Stomach (tissue), 8 donors: ENCODE measurements at regions not wholly inside any gene's neighbourhood (a gene's known extent, or its start where the extent isn't known, plus 50 kb on each side); places are given as distances from the start of the nearest gene placed in this dataset.

Experiments used
- DNase-seq, 2 donors: peaks; one replicate each; pipeline versions ENCODE4 v3.0.0 to v3.0.0-alpha.2; 2013 to 2019
- H3K27ac ChIP-seq, 5 donors: fragments of 200-600 bp in 4 of 5; sonication (generic) in 4 of 5; one replicate each; pipeline ENCODE4 v1.5.1; 2013 to 2019; ENCODE audit warnings: mild to moderate bottlenecking in 1 of 5, moderate library complexity in 1 of 5
- H3K27me3 ChIP-seq, 3 donors: fragments of 200-600 bp; sonication (generic); one replicate each; pipeline ENCODE4 v1.5.1; 2017 to 2019; ENCODE audit warnings: mixed run types in 1 of 3
- H3K36me3 ChIP-seq, 4 donors: fragments of 200-600 bp; sonication (generic); 1 replicate in 3 of 4; 2 replicates in 1 of 4; pipeline ENCODE4 v1.5.1; 2016 to 2019
- H3K4me1 ChIP-seq, 4 donors: fragments of 200-600 bp; sonication (generic); one replicate each; pipeline ENCODE4 v1.5.1; 2016 to 2019
- H3K4me3 ChIP-seq, 4 donors: fragments of 200-600 bp; sonication (generic) in 3 of 4; one replicate each; pipeline ENCODE4 v1.5.1; 2016 to 2019; ENCODE audit warnings: mild to moderate bottlenecking in 1 of 4
- H3K9me3 ChIP-seq, 4 donors: fragments of 200-600 bp; sonication (generic); one replicate each; pipeline ENCODE4 v1.5.1; 2016 to 2019
- CTCF ChIP-seq, 7 experiments: fragments of 450-650 bp in 4 of 7; fragments of 200-600 bp in 3 of 7; sonication (generic) in 3 of 7; IDR thresholded peaks; one replicate each; pipeline ENCODE4 v1.5.1; 2016 to 2019; ENCODE audit warnings: antibody characterized with exemption in 7 of 7, control low read depth in 2 of 7, mild to moderate bottlenecking in 1 of 7
- EP300 ChIP-seq: sonication (generic); formaldehyde crosslinking; IDR thresholded peaks from one replicate; pipeline ENCODE4 v1.6.1; 2017; ENCODE audit warnings: antibody characterized with exemption
- POLR2A ChIP-seq, 4 donors: fragments of 450-650 bp; IDR thresholded peaks; one replicate each; pipeline ENCODE4 v1.6.1; 2016; ENCODE audit warnings: antibody characterized with exemption in 4 of 4, control low read depth in 2 of 4, mild to moderate bottlenecking in 1 of 4, moderate library complexity in 1 of 4
- POLR2AphosphoS5 ChIP-seq, 3 donors: sonication (generic); formaldehyde crosslinking; IDR thresholded peaks; one replicate each; pipeline ENCODE4 v1.6.1; 2016; ENCODE audit warnings: antibody characterized with exemption in 3 of 3
- WGBS, 5 donors: extraction: QIAGEN DNeasy Blood & Tissue Kit in 3 of 5; methylation state at CpG; one replicate each; pipeline versions ENCODE4 v1.1.5 to v1.1.7; 2013 to 2018; 5-methylcytosine and 5-hydroxymethylcytosine counted together
- intact Hi-C: fragments of 100-400 bp; cut with DNase I; formaldehyde crosslinking; loops from one replicate; pipeline ENCODE4 v1.15.1; 2023; ENCODE audit warnings: low total_unique reads
- donor health status: healthy with polysubstance abuse.
- donor health status: Bipolar disorder and iron deficiency.
- donor health status: healthy.

DNA sequence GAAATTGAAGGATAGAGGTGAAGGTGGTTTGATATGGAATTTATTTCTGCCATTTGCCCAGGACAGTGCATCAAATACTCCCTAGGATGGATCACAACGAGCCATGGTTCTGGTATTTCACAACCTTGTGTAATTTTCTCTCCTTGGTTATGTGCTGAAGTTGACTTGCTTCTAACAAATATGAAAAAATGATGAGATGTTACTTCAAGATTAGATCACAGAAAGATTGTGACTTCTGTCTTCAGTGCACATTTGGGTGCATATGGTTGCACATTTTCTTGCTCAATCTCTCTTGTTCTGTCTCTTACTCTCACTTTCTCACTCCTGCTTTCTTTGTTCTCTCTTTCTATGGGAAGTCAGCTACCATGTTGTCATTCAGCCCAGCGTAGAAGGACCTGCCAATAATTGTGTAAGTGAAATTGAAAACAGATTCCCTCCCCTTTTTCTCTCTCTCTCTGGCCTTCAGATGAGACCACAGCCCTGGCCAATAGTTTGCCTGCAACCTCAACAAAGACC, 104.6 kb upstream of the RMDN2 start:
- DNase-seq: no peak
- no peaks in the 10 kb centered on the region for H3K36me3 ChIP-seq
- no peak overlapping the region for H3K27ac ChIP-seq
- H3K27me3 ChIP-seq: no peaks in the 10 kb centered on the region
- no peak for TF ChIP-seq EP300
- TF ChIP-seq POLR2A (IDR thresholded peaks at IDR 0.05): no peak
- TF ChIP-seq CTCF (IDR thresholded peaks at IDR 0.05): no peak
- no peak for TF ChIP-seq POLR2AphosphoS5 (IDR thresholded peaks at IDR 0.05)
- no peaks in the 10 kb centered on the region for H3K4me1 ChIP-seq
- no peak overlapping the region for H3K4me3 ChIP-seq
- intact Hi-C loops: no loop called here
- 82 to 92% (median 90%) methylated on average over 2 of the region's 2 CpGs for WGBS, 5 donors
- no peaks in the 10 kb centered on the region for H3K9me3 ChIP-seq

GRCh38 chr2:37825586-37825985, 99.5 kb upstream of the RMDN2 start:
- Histone ChIP-seq H3K27ac (no peak overlapping the region), H3K36me3 (no peaks in the 10 kb centered on the region), H3K27me3 (no peaks in the 10 kb centered on the region), H3K9me3 (no peaks in the 10 kb centered on the region), H3K4me3 (no peak overlapping the region), H3K4me1 (peaks cover 0 to 16% (median 3%) of the 10 kb centered on the region in 4 donors)
- TF ChIP-seq POLR2A (IDR thresholded peaks at IDR 0.05) (no peak), EP300 (no peak), POLR2AphosphoS5 (IDR thresholded peaks at IDR 0.05) (no peak), CTCF (IDR thresholded peaks at IDR 0.05) (no peak)
- WGBS, 5 donors: 69 to 80% (median 70%) methylated on average over 3 of the region's 3 CpGs
- intact Hi-C loops: no loop called here
- DNase-seq: no peak

DNA sequence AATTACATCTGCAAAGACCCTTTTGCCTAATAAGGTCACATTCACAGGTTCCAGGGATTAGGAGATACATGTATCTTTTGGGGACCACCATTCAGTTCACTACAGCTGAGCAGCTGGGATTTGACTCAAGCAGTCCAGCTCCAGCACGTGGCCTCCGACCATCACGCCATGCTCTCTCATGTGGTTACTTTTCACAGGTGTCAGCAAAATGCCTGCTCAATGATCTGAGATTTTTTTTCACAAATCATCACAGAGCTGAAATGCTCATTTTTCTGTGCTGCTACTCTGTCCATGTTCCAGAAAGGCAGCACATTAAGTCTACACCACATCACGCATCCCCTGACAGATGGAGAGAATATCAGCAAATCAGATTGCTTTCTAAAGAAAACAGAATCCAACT, 98.5 kb upstream of the RMDN2 start:
- DNase-seq: no peak
- Histone ChIP-seq H3K4me1 (peaks cover 0 to 16% (median 3%) of the 10 kb centered on the region in 4 donors), H3K9me3 (no peaks in the 10 kb centered on the region), H3K4me3 (no peak overlapping the region), H3K36me3 (no peaks in the 10 kb centered on the region), H3K27me3 (no peaks in the 10 kb centered on the region), H3K27ac (no peak overlapping the region)
- 79 to 100% (median 94%) methylated on average over 4 of the region's 4 CpGs for WGBS, 5 donors
- intact Hi-C loops: no loop called here
- TF ChIP-seq EP300: no peak

DNA sequence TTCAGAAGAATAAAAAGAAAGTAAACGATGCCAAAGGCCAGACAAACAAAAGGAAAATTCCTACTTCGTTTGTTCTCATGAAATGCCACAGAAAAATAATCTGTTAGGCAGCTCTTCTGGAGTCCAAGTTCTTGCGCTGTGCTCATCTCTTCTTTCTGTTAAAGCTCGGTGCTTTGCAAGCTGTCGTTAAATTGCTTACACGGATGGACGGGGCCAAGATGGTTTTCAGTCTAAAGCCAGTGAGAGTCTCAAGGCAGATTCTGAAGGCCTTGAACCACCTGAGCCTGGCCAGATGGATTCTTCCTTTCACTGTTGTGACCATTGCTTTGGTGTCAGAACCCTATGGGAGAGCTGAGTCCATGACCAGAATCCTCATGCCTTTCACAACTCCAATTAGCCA, 97.6 kb upstream of the RMDN2 start:
- Histone ChIP-seq H3K27me3 (no peaks in the 10 kb centered on the region), H3K4me1 (peaks cover 0 to 21% (median 3%) of the 10 kb centered on the region in 4 donors), H3K36me3 (no peaks in the 10 kb centered on the region), H3K9me3 (no peaks in the 10 kb centered on the region), H3K4me3 (no peak overlapping the region), H3K27ac (no peak overlapping the region)
- DNase-seq: no peak
- 73 to 80% (median 76%) methylated on average over 7 of the region's 7 CpGs for WGBS, 5 donors
- TF ChIP-seq EP300 (no peak), POLR2A (IDR thresholded peaks at IDR 0.05) (no peak), CTCF (IDR thresholded peaks at IDR 0.05) (no peak)
- intact Hi-C loops: no loop called here

GRCh38 chr2:37827911-37828511, 97.1 kb upstream of the RMDN2 start:
- no peak for DNase-seq
- intact Hi-C loops: no loop called here
- no peaks in the 10 kb centered on the region for H3K9me3 ChIP-seq
- H3K4me3 ChIP-seq: no peak overlapping the region
- no peak overlapping the region for H3K27ac ChIP-seq
- H3K4me1 ChIP-seq: peaks cover 0 to 23% (median 3%) of the 10 kb centered on the region in 4 donors
- WGBS, 5 donors: 52 to 67% (median 65%) methylated on average over 6 of the region's 6 CpGs
- TF ChIP-seq CTCF (IDR thresholded peaks at IDR 0.05): no peak
- no peak for TF ChIP-seq POLR2A (IDR thresholded peaks at IDR 0.05)
- TF ChIP-seq POLR2AphosphoS5 (IDR thresholded peaks at IDR 0.05): no peak
- no peak for TF ChIP-seq EP300
- no peaks in the 10 kb centered on the region for H3K36me3 ChIP-seq
- H3K27me3 ChIP-seq: no peaks in the 10 kb centered on the region
